ENCODE measurements at regions not wholly inside any gene's neighbourhood (a gene's known extent, or its start where the extent isn't known, plus 50 kb on each side); places are given as distances from the start of the nearest gene placed in this dataset.
"Not testable (repeated sequence)": the region's sequence is repeated elsewhere in the genome, so short reads cannot be mapped to it uniquely, and the experiment has no call there.

DNA sequence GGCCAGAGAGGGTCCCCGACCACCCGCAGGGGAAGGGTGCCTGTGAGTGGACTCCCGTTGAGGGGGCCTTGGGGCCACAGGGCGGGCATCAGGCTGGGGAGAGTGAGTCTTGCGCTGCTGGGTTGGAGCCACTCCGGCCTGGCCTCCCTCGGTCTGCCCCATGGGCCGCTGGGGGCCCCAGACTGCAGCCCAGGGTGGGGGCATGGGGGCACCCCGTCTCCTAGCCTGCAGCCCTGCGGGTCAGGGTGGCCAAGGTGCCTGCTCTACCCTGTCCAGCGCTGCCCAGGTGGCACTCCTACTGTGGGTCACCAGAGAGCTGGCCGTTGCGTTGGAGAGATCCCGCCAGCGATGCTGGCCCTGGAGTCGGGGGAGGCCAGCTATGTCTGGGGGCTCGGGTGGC lies 186.8 kb downstream of the TMEM121 start:
- DNase-seq, result not testable (repeated sequence)

DNA sequence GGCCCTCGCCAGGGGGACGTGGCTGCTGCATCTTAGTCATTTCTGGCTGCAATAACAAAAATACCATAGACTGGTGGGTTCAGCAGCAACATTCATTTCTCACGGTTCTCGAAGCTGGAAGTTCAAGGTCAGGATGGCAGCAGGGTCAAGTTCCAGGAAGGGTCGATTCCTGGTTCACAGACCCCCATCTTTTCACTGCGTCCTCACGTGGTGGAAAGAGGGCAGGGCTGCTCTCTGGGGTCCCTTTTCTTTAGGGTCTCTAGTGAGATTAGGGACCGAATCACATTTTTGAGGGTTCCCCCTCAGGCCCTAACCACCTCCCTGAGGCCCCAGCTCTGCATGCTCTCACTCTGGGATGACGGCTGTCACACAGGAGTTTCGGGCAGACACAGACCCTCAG lies 187.5 kb downstream of the TMEM121 start:
- DNase-seq, result not testable (repeated sequence)

DNA sequence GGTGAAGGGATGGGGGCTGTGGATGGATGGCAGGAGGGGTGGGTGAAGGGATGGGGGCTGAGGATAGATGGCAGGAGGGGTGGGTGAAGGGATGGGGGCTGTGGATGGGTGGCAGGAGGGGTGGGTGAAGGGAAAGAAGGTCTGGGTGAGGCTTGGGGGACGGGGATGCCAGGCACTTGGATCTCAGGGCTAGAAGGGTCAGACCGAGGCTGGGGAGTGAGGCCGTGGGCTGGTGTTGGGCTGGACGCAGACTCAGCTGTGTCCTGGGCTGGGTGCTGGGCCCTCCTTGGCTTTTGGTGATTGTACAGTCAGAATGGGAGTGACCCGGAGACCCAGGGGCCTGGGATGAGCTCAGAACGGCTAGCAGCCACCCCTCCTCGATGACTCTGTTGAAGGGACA lies 192.4 kb downstream of the TMEM121 start:
- not testable (repeated sequence) for DNase-seq

DNA sequence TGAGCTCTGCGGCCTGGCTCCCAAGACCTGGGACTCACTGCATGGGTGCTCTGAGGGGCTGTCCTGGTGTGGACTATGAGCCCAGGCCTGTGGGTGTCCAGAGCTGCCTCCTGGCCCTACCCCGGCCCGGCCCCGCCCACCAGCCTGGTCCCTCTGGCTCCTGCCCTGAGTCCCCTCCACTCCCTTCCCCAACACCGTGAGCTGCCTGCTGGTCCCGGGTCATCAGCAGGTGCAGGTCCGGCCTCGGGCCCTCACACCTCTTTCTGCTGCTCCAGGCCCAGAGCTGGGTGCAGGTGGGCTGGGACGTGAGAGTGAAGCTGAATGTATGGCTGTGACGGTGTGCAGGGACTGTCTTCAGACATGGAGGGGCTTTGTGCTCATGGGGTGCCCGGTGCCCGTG lies 193.7 kb downstream of the TMEM121 start:
- not testable (repeated sequence) for DNase-seq

DNA sequence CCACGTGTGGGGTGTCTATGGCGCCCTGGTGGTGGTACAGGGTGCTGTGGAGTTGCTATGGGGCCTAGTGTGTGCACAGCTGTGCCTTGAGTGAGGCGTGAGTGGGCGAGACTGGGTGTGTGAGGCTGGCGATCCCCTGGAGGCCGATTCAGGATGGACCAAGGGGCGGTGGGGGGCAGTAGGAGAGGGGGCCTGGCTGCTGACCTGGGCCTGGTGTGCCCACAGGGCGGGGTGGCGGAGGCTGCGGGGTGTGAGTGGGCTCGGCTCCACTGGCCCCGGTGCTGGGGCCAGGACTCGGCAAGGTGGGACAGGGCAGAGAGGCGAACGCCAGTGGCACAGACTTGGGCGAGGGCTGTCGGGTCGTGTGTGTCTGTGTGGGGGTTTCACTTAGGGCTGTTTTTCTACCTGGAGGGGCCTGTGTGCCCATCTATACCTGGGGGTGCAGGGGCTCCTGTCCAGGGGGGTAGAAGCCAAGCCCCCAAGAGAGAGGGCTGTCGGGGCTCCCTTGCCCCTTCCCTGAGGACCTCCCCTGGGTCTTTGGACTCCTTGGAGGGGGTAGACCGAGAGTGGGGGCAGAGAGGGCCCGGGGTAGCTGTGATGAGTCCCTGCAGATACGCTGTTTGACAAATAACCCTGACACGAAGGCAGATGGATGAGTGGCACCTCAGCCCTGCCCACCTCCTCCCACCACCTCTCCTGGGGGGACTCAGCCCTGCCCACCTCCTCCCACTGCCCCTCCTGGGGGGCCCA lies 194.6 kb downstream of the TMEM121 start:
- not testable (repeated sequence) for DNase-seq

DNA sequence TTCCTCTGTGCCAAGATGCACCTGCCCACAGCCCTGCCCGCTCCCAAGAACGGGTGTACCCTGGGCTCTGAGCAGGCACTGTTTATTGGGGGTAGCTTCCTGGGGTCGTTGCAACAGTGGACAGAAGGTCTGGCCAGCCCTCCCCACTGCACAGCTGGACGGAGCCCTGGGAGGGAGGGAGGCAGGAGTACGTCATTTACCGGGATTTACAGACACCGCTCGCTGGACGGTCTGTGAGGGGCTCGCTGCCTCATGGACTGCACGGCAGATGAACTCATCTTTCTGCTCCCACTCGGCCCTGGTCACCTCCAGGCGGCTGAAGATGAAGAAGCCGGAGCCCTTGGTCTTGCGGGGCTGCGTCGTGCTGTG lies 195.2 kb downstream of the TMEM121 start:
- not testable (repeated sequence) for DNase-seq

DNA sequence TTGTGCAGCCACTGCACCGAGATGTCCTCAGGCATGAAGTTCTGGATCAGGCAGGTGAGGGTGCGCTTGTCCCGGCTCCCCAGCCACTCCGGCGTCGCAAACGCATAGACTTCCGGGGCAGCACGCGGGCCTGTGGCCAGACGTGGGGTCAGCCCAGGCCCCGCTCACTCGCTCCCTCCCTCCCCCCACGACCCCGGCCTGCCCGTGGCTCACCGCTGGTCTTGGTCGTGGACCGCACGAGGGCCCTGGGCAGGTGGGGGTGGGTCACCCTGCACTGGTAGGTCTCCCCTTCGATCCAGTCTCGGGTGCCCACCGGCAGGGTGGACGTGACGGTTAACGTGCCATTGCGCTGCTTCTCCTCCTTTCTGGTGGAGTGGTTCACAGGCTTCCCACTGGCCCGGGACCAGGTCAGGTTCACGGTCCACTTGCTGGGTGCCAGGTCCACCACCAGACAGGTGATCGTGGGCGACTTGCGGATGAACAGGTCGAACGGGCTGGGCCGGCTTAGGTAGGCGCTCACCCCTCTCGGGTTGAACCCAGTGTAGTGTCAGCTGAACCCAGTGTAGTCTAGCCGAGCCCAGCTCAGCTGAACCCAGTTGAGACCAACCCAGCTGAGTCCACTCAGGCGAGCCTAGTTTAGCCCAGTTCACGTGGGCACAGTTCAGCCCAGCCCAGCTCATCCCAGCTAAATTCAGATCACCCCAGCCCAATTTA lies 195.8 kb downstream of the TMEM121 start:
- not testable (repeated sequence) for DNase-seq

DNA sequence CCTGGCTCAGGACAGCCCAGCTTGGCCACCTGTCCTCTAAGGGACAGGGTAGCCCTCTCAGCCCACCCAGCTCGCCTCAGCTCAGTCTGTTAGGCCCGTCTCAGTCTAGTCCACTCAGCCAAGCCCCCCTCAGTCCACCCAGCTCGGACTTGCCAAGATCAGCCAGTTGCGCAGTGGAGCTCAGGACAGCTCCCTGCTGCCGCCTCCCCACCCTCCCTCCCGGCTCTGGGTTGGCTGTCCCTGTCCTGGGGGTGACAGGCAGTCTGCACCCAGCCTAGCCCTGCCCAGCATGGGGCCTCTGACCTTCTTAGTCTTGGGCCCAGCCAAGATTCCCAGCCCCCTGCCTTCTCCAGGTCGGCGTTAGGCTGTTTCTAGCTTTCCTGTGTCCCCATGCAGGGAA lies 196.9 kb downstream of the TMEM121 start:
- DNase-seq, result not testable (repeated sequence)

DNA sequence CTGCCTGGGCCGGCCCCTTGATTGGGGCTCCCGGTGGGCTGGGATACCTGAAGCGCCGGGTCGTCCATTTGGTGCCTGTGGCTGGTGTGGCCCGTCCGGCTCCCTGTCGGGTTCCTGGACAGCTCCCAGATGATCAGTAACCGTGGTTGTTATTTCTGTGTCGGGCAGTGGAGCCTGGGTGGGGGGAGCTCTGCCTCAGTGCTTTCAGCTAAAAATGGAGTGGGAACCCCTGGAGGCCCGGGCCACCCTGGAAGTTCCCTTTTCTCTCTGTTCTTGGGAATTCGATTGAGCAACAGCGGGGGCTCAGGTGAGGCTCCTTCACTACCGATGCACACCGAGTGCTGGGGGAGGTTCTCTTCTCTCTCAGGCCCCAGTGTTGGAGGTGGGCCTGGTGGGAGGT lies 197.4 kb downstream of the TMEM121 start:
- not testable (repeated sequence) for DNase-seq

DNA sequence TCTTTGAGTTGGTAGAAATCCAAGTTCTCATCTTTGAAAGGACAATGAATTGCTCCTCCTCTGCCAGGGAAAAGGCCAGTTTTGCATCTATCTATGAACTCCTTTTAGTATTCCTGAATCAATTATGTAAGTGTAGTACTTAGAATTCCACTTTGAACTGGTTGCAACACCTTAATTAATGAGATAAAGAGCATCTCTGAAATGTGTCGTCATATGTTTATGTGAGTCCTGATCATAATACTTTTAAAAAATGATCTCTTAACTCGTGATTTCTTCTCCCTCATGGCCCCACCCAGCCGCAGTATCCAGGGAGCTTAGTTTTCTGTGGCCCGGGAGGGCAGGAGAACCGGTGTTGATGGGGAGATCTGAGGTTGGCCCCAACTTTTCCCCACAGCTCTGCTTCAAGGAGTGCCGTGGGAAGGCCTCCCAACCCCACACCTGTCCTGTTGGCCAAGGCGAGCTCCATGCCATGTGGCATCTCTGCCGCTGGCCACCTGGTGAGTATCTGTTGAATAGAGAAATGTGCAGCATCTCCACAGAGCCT lies 203.5 kb downstream of the TMEM121 start:
- not testable (repeated sequence) for DNase-seq

DNA sequence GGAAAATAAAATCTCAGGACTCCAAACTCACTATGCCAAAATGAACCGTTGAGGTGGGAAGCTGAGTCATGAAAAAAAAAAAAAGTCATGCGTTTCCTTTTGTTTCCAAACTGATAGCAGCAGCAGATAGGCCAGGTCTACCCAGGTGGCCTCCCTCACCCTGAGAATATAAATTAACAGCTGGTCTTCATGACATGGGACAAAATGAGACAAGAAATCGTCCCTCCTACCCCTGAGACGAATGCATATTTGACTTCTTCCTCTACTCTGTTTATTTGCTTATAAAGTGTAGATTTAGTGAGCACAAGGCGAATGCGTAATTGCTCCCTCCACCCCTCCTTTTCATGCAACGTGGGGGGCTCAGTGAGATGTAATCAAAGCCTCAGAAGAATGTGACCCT lies 204.3 kb downstream of the TMEM121 start:
- not testable (repeated sequence) for DNase-seq

DNA sequence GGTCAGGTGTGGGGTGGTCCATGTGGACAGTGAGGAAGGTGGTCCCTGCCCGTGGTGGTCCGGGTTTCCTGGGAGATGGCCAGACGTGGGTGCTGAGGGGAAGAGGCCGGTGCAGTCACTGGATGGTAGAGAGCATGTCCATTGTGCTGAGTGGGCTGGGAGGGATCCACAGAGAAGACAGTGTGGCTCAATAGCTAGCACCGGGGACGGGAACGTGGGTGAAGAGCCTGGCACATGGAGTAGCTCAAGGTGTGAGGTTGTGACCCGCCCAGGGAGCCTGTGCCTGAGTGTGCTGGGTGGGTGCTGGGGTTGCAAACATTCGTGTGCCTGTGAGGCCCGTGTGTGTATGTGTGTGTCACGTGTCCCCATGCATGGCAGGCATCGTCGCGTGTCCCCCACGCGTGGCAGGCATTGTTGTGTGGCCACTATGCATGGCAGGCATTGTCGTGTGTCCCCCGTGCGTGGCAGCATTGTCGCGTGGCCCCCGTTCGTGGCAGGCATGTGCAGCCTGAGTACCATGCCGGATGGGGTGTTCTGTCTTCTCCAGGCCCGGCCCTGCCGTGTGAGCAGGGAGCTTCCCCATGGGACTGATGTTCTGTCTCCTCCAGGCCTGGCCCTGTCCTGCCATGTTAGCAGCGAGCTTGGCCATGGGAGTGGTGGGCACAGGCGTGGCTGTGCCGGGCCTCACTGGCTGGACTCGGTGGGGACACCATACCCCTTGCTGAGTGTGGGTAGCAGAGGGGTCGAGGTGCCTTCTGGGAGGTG lies 205.0 kb downstream of the TMEM121 start:
- not testable (repeated sequence) for DNase-seq

DNA sequence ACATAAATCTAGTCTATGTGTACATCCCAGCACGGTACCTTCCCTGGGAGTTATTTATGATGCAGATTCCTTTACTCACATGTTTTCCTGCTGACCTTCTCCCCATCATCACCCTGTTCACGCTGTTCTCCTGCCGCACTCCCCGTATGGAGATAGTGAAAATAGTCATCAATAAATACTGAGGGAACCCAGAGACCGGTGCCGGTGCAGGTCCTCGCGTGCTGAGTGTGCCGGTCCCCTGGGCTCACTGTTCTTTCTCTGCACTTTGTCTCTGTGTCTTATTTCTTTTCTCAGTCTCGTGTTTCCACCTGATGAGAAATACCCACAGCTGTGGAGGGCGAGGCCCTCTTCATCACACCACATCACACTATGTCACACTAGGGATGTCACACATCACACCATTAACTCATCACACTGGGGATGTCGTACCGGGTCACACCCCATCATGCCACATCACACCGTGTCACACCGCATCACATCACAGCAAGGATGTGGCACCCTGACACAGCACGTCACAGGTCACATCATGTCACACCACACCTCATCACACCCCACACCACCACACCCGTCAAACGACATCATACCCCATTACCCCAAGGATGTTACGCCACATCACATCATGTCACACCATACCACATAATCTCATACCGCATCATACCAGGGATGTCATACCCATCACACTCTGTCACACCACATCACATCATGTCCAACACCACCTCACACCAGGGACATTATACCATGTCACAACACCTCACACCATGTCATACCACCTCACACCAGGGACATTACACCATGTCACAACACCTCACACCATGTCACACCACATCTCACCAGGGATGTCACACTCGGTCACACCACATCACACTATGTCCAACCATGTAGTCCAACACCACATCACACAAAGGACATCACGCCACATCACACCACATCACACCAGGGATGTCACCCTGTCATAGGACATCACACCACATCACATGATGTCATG lies 207.0 kb downstream of the TMEM121 start:
- DNase-seq, result no peak

DNA sequence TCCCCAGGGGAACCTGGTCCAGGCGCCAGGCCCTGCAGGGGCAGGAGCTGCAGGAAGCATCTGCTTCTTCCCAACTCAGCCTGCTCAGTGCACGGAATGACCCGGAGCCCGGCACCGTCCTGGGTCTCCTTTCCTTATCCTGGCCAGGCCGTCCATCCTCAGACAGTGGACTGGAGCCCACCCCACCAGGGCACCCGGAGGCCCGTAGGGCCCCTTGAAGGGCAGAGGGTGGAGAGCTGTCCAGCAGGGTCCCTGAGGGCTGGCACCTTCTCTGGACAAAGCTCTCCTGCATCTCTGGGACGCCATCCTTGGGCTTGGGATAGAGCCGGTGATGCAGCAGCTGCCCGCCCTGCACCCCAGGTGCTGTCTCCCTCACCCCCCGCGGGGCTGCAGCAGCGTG lies 207.9 kb downstream of the TMEM121 start:
- DNase-seq, result not testable (repeated sequence)

DNA sequence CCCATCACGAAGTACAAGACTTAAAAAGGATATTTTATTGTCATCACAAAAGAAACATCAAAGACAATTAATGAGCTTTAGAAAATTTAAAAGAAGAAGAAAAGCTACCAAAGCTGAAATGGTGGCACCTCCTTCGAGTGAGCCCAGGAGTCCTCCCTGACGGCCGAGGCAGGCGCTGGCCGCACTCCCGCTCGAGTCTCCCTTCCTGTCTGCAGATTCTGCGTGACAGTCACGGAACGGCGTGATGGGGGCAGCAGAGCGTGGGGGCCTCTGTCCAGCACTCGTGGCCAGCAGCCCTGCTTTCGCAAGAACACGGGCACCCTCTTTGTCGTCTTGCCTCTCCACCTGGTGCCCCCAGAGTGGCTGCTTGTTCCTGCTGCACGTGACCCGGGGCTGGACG lies 209.9 kb downstream of the TMEM121 start:
- DNase-seq, result not testable (repeated sequence)

DNA sequence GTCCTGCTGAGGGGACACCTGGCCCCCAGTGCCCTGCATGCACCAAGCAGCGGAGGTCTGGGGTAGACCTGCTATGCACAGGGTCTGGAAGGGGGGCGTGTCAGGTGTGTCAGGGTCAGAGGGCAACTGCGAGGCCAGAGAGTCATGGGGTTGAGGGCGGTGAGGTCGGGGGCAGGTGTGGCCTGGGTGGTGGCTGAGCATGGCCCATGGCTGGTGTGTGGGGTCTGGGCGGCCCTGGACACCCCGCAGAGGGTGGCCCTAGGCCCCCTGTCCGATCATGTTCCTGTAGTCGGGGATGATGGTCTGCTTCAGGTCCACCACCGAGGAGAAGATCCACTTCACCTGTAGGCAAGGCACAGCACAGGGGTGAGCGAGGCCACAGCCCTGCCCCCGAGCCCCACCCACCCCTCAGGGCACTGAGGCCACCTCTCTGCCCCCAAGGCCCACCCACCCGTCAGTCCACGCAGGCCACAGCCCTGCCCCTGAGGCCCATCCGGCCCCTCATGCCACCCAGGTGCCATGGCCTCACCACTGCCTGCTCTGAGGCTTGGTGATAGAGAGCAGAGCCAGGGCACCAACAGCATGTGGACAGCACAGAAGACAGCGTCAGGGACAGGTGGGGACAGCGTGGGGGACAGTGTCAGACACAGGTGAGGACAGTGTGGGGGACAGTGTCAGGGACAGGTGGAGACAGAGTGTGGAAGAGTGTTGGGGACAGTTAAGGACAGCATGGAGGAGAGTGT lies 211.3 kb downstream of the TMEM121 start:
- no peak for DNase-seq

DNA sequence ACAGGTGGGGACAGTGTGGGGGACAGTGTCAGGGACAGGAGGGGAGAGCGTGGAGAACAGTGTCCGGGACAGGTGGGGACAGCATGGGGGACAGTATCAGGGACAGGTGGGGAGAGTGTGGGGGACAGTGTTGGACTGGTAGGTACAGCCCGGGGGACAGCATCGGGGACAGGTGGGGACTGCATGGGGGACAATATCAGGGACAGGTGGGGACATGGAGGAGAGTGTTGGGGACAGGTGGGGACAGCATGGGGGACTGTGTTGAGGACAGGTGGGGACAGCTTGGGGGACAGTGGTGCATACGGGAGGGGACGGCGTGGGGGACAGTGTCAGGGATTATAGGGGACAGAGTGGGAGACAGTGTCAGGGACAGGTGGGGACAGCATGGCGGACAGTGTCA lies 212.3 kb downstream of the TMEM121 start:
- DNase-seq, result no peak

DNA sequence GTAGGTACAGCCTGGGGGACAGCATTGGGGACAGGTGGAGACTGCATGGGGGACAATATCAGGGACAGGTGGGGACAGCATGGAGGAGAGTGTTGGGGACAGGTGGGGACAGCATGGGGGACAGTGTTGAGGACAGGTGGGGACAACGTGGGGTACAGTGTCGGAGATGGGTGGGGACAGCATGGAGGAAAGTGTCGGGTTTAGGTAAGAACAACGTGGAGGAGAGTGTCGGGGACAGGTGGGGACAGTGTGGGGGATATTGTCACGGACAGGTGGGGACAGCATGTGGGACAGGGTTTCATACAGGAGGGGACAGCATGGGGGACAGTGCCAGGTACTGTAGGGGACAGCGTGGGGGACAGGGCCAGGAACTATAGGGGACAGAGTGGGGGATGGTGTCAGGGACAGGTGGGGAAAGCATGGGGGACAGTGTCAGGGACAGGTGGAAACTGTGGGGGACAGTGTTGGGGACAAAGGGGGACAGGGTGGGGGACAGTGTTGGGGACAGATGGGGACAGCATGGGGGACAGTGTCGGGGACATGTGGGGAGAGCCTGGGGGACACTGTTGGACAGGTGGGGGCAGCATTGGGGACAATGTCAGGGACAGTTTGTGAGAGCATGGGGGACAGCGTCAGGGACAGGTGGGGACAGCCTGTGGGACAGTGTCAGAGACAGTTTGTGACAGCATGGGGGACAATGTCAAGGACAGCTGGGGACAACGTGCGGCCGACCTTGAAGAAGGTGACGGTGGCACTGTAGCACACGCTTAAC lies 213.1 kb downstream of the TMEM121 start:
- DNase-seq, result no peak

DNA sequence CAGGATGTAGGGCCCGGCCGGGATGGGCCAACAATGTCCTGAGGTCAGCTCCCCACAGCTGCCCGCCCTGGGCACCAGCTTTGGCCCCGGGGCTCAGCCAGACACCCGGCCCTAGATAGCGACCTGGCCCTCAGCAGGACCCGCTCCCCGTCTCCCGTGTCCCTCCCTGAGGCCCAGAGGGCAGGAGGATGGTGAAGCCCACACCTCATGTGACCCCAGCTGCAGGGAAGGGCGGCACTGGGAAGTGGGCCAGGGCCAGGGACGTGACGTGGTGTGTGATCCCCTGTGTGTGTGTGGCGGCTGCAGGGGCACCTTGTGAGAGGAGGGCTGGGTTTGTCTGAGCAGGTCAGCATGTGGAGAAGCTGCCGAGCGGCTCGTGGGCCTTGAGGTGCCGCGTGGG lies 213.9 kb downstream of the TMEM121 start:
- DNase-seq, result not testable (repeated sequence)

DNA sequence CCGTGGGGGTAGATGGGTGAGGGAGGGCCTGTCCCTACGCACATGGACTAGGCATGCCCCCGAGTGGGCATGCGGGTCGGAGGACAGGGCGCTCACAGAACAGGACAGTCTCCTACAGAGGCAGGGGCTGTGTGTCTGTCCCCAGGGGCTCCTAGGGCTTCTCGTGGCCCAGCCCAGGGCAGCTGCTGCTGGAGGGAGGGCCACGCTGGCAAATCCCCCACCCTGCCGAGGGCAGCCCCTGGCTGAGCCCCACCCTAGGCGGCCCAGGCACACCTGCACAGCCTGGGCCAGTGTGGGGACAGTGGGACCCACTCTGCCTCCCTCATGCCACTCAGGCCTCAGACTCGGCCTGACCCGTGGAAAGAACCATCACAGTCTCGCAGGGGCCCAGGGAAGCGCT lies 214.6 kb downstream of the TMEM121 start:
- not testable (repeated sequence) for DNase-seq

Data from NCI-H774 (cell line).